ENCODE measurements at regions not wholly inside any gene's neighbourhood (a gene's known extent, or its start where the extent isn't known, plus 50 kb on each side); places are given as distances from the start of the nearest gene placed in this dataset.

- CTCF ChIA-PET, result no interaction called here
- H3K27ac Mint-ChIP-seq, result no peak overlapping the region
- TF ChIP-seq, protein P1, sequence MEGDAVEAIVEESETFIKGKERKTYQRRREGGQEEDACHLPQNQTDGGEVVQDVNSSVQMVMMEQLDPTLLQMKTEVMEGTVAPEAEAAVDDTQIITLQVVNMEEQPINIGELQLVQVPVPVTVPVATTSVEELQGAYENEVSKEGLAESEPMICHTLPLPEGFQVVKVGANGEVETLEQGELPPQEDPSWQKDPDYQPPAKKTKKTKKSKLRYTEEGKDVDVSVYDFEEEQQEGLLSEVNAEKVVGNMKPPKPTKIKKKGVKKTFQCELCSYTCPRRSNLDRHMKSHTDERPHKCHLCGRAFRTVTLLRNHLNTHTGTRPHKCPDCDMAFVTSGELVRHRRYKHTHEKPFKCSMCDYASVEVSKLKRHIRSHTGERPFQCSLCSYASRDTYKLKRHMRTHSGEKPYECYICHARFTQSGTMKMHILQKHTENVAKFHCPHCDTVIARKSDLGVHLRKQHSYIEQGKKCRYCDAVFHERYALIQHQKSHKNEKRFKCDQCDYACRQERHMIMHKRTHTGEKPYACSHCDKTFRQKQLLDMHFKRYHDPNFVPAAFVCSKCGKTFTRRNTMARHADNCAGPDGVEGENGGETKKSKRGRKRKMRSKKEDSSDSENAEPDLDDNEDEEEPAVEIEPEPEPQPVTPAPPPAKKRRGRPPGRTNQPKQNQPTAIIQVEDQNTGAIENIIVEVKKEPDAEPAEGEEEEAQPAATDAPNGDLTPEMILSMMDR (IDR thresholded peaks at IDR 0.05), result no peak
These were observed 214.5 kb downstream of the FAT3 start for GRCh38 chr11:92439133-92439532.

DNA sequence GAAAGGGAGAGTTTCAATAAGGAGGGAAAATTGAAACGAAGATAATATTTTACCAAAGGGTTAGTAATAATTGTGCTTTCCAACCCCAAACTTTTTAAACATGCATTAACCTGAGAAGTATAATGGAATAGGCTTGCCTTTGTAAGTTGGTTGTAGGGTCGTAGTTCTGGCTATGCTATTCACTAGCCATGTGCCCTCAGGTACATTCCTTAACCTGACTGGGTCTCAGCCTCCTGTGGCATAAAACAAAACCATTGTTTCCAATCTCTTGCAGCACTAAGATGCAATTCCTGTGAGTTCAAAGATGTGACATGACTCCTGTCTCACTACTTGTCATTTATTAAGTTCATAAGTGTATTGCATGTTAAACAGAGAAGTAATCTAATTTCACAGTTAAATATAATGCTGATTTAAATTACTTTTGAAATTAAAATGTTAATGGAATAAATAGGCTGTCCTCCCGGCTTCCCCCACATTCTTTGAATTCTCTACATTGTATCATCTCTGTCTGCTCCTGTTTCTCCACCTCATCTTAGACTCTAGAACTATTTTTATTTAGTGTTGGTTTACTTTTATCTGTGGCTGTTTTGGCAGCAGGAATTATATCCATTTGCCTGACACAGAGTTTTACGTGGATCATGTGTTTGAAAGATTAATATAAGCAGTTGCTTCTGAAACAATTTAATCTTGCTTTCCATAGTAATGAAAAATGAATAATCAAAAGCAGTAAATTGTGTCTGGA lies 216.3 kb downstream of the FAT3 start:
- H3K9me3 Mint-ChIP-seq, result no peaks in the 10 kb centered on the region
- POLR2A ChIA-PET, result no interaction called here
- no peaks in the 10 kb centered on the region for H3K36me3 Mint-ChIP-seq (ENCODE audit: low read depth)

More at GRCh38 chr11:92439133-92439532, 214.5 kb downstream of the FAT3 start:
- H3K4me3 ChIP-seq (ENCODE audit: low read length), result no peak overlapping the region
- intact Hi-C loops (cut with DNase I, micrococcal nuclease), result no loop called here
- POLR2A ChIA-PET, result no interaction called here
- DNase-seq (no peak), ATAC-seq (ENCODE audit: poor library complexity) (no peak)
- no peaks in the 10 kb centered on the region for H3K27me3 Mint-ChIP-seq
- no peaks in the 10 kb centered on the region for H3K4me1 ChIP-seq (ENCODE audit: insufficient read depth, low read length)
- peaks cover 0 to 7% of the 10 kb centered on the region in 2 experiments for H3K9me3 ChIP-seq (ENCODE audit: control insufficient read depth in 1 of 2, insufficient read depth in 1 of 2, low read length in 2 of 2)
- no peaks in the 10 kb centered on the region for H3K36me3 Mint-ChIP-seq (ENCODE audit: low read depth)
- H3K9me3 Mint-ChIP-seq, result no peaks in the 10 kb centered on the region
- no peaks in the 10 kb centered on the region for H3K4me1 Mint-ChIP-seq (ENCODE audit: low read depth)
- H3K36me3 ChIP-seq (ENCODE audit: insufficient read depth, low read length), result no peaks in the 10 kb centered on the region
- H3K27me3 ChIP-seq (ENCODE audit: control insufficient read depth in 1 of 2, insufficient read depth in 2 of 2, low read length in 2 of 2), result no peaks in the 10 kb centered on the region
- no peak overlapping the region for H3K27ac ChIP-seq (ENCODE audit: low read depth in 1 of 2, low read length in 2 of 2)
- H3K4me3 Mint-ChIP-seq, result no peak overlapping the region

GRCh38 chr11:92441443-92441726 lies 216.8 kb downstream of the FAT3 start:
- Mint-ChIP-seq H3K27me3 (no peaks in the 10 kb centered on the region), H3K36me3 (ENCODE audit: low read depth) (no peaks in the 10 kb centered on the region), H3K9me3 (no peaks in the 10 kb centered on the region), H3K4me1 (ENCODE audit: low read depth) (no peaks in the 10 kb centered on the region), H3K4me3 (no peak overlapping the region), H3K27ac (no peak overlapping the region)
- H3K36me3 ChIP-seq (ENCODE audit: insufficient read depth, low read length), result no peaks in the 10 kb centered on the region
- ChIA-PET CTCF (no interaction called here), POLR2A (no interaction called here)
- no peak for DNase-seq
- no peak overlapping the region for H3K4me3 ChIP-seq (ENCODE audit: low read length)
- H3K4me1 ChIP-seq (ENCODE audit: insufficient read depth, low read length), result no peaks in the 10 kb centered on the region
- no peaks in the 10 kb centered on the region for H3K9me3 ChIP-seq (ENCODE audit: control insufficient read depth in 1 of 2, insufficient read depth in 1 of 2, low read length in 2 of 2)
- intact Hi-C loops (cut with DNase I, micrococcal nuclease), result no loop called here
- H3K27ac ChIP-seq (ENCODE audit: low read depth in 1 of 2, low read length in 2 of 2), result no peak overlapping the region
- H3K27me3 ChIP-seq (ENCODE audit: control insufficient read depth in 1 of 2, insufficient read depth in 2 of 2, low read length in 2 of 2), result no peaks in the 10 kb centered on the region
- ATAC-seq (ENCODE audit: poor library complexity), result no peak
- TF ChIP-seq, protein P1 (IDR thresholded peaks at IDR 0.05), result no peak

More for the DNA sequence above, 216.3 kb downstream of the FAT3 start:
- Histone ChIP-seq H3K36me3 (ENCODE audit: insufficient read depth, low read length) (no peaks in the 10 kb centered on the region), H3K27me3 (ENCODE audit: control insufficient read depth in 1 of 2, insufficient read depth in 2 of 2, low read length in 2 of 2) (no peaks in the 10 kb centered on the region), H3K27ac (ENCODE audit: low read depth in 1 of 2, low read length in 2 of 2) (no peak overlapping the region), H3K4me3 (ENCODE audit: low read length) (no peak overlapping the region), H3K9me3 (ENCODE audit: control insufficient read depth in 1 of 2, insufficient read depth in 1 of 2, low read length in 2 of 2) (peaks cover 0 to 3% of the 10 kb centered on the region in 2 experiments), H3K4me1 (ENCODE audit: insufficient read depth, low read length) (no peaks in the 10 kb centered on the region)
- DNase-seq (no peak), ATAC-seq (ENCODE audit: poor library complexity) (no peak)
- TF ChIP-seq, protein P1 (IDR thresholded peaks at IDR 0.05), result no peak
- Mint-ChIP-seq H3K4me3 (no peak overlapping the region), H3K27me3 (no peaks in the 10 kb centered on the region), H3K27ac (no peak overlapping the region), H3K4me1 (ENCODE audit: low read depth) (no peaks in the 10 kb centered on the region)
- CTCF ChIA-PET, result no interaction called here
- intact Hi-C loops (cut with DNase I, micrococcal nuclease), result no loop called here
